ENCODE measurements at regions not wholly inside any gene's neighbourhood (a gene's known extent, or its start where the extent isn't known, plus 50 kb on each side); places are given as distances from the start of the nearest gene placed in this dataset.

- Mint-ChIP-seq H3K4me1 (no peaks in the 10 kb centered on the region), H3K27ac (no peak overlapping the region), H3K36me3 (no peaks in the 10 kb centered on the region), H3K9me3 (no peaks in the 10 kb centered on the region), H3K4me3 (no peak overlapping the region)
- no peak for DNase-seq (ENCODE audit: low spot score in 2 of 2)
- ATAC-seq = no peak
Observed at GRCh38 chr3:130243808-130244207, 101.7 kb upstream of the COL6A5 start.

DNA sequence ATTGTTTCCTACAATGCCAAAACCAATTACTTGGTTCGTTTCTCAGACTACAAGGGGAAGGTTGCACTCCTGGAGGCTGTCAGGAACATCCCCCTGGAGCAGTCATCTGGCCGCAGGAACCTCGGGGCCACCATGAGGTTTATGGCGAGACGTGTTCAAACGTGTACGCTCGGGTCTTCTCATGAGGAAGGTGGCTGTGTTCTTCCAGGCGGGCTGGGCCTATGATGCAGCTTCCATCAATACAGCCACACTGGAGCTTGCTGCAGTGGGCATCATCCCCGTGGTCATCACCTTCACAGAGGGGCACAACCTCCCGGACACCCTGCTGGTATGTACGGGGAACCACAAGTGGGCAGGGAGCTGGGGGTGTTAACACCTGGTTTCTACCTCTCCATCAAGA lies 94.5 kb upstream of the COL6A5 start:
- Mint-ChIP-seq H3K36me3 (no peaks in the 10 kb centered on the region), H3K9me3 (no peaks in the 10 kb centered on the region), H3K27ac (no peak overlapping the region), H3K4me3 (no peak overlapping the region), H3K4me1 (no peaks in the 10 kb centered on the region)
- ATAC-seq (no peak), DNase-seq (ENCODE audit: low spot score in 2 of 2) (no peak)

DNA sequence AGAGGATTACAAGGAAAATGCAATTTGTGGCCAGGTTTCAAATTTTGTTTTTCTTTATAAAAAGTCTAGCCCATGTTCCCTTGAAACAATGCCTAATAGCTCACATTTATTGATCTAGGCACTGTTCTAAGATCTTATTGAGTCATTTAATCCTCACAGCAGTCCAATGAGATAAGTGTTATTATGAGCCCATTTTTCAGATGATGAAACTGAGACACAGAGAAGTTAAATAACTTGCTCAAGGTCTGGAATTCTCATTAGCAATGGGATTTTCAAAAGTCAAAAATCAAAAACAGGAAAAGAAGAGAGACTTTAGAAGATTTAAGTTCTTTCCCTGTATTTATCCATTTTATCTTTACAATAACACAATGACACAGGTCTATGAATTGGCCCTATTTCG lies 90.0 kb upstream of the COL6A5 start:
- ATAC-seq = no peak
- no peaks in the 10 kb centered on the region for H3K36me3 Mint-ChIP-seq
- H3K4me1 Mint-ChIP-seq = no peaks in the 10 kb centered on the region
- no peak for DNase-seq (ENCODE audit: low spot score in 2 of 2)
- H3K4me3 Mint-ChIP-seq = no peak overlapping the region
- H3K9me3 Mint-ChIP-seq = no peaks in the 10 kb centered on the region
- H3K27ac Mint-ChIP-seq = no peak overlapping the region

GRCh38 chr3:130256821-130257340 lies 88.6 kb upstream of the COL6A5 start:
- Mint-ChIP-seq H3K4me1 (no peaks in the 10 kb centered on the region), H3K4me3 (no peak overlapping the region), H3K27ac (no peak overlapping the region), H3K36me3 (no peaks in the 10 kb centered on the region), H3K9me3 (no peaks in the 10 kb centered on the region)
- ATAC-seq = no peak
- no peak for DNase-seq (ENCODE audit: low spot score in 2 of 2)

GRCh38 chr3:130258532-130258952 lies 86.9 kb upstream of the COL6A5 start:
- DNase-seq (ENCODE audit: low spot score in 2 of 2) (no peak), ATAC-seq (no peak)
- H3K9me3 Mint-ChIP-seq = no peaks in the 10 kb centered on the region
- H3K4me1 Mint-ChIP-seq = no peaks in the 10 kb centered on the region
- no peak overlapping the region for H3K4me3 Mint-ChIP-seq
- H3K27ac Mint-ChIP-seq = no peak overlapping the region
- H3K36me3 Mint-ChIP-seq = no peaks in the 10 kb centered on the region

DNA sequence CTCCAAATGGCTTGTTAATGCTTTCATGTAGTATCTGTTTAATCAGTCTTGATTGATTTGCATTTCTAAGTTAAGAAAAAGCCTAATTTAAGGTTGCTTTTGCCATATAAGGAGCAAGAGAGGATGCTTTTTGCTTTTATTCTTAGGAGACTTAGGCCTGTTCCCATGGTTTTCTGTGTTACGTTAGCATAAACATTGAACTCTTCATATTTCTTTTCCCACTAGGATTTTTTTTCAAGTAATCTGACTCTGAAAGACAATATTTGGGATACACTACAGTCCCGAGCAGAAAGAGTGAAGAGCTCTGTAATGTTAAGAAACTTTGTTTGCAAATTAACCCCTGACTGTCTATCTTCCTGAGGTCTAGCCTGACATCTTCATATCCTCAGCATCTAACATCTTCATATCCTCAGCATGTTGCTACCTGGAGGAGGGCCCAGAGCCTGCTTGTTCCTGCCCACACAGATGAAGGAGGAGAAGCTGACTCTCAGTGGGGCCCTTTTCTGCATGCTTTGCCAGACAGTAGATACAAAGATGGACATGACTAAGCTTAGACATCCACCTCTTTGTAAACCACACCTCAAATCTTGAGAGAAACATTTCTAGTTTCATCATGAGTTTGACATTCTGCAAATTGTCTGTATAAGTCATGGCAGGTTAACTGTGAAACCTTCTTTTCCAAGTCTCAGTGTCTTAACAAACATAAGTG lies 86.2 kb upstream of the COL6A5 start:
- H3K36me3 Mint-ChIP-seq = no peaks in the 10 kb centered on the region
- H3K9me3 Mint-ChIP-seq = no peaks in the 10 kb centered on the region
- H3K4me3 Mint-ChIP-seq = no peak overlapping the region
- no peak overlapping the region for H3K27ac Mint-ChIP-seq
- no peak for DNase-seq (ENCODE audit: low spot score in 2 of 2)
- no peaks in the 10 kb centered on the region for H3K4me1 Mint-ChIP-seq
- ATAC-seq = peak; percentile 63

DNA sequence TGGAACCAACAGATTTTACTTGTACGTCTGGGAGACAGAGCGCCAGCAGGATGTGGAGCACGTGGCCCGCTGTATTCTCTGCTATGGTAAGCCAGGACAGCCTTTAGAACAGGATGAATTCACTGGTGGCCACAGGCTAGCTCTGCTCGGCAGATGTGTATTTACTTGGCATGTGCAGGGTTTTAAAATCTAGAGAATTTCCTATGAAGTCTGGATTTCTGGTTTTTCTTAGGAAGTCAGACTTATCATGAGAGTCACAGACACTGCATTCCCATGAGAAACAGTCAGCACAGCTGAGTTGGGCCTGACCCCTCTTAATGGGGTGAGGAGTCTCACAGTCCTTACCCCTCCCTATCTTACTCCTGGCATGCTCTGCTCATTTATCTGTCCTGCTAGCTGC lies 84.6 kb upstream of the COL6A5 start:
- Mint-ChIP-seq H3K4me3 (no peak overlapping the region), H3K4me1 (no peaks in the 10 kb centered on the region), H3K27ac (no peak overlapping the region), H3K36me3 (no peaks in the 10 kb centered on the region), H3K9me3 (no peaks in the 10 kb centered on the region)
- DNase-seq (ENCODE audit: low spot score in 2 of 2) = no peak
- no peak for ATAC-seq

- ATAC-seq (no peak), DNase-seq (ENCODE audit: low spot score in 2 of 2) (no peak)
- H3K4me3 Mint-ChIP-seq = no peak overlapping the region
- H3K9me3 Mint-ChIP-seq = no peaks in the 10 kb centered on the region
- H3K4me1 Mint-ChIP-seq = no peaks in the 10 kb centered on the region
- H3K27ac Mint-ChIP-seq = no peak overlapping the region
- H3K36me3 Mint-ChIP-seq = no peaks in the 10 kb centered on the region
Observed at GRCh38 chr3:130263708-130264107, 81.8 kb upstream of the COL6A5 start.

- H3K9me3 Mint-ChIP-seq = no peaks in the 10 kb centered on the region
- no peak overlapping the region for H3K27ac Mint-ChIP-seq
- no peaks in the 10 kb centered on the region for H3K4me1 Mint-ChIP-seq
- DNase-seq (ENCODE audit: low spot score in 2 of 2) = no peak
- no peak overlapping the region for H3K4me3 Mint-ChIP-seq
- no peak for ATAC-seq
- H3K36me3 Mint-ChIP-seq = no peaks in the 10 kb centered on the region
Observed at GRCh38 chr3:130266817-130267216, 78.7 kb upstream of the COL6A5 start.

DNA sequence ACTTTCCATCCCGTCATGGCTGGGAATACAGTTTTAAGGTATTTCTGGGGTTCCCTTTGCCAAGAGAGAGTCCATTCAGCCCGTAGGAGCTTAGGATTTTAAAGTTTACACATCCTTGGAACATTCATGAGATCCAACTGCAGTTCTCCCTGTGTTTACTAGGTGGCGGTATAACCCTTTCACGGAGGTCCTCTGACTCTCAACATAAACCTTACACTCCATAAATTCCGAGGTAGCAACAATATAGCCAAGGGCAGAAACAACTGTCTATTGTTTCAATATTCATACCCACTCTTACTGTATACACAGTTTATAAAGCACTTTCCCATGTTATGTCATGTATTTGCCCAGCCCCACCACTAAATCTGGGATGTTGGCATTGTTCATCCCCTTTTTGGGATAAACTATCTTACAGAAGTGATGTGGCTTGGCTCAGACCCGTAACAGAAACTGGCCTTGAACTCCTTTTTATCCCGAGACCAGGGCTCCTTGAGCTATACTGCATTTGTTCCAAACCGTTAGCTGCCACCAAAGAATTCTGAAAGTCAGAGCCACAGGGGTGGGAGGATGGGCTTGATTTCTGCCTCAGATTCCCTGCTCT lies 69.2 kb upstream of the COL6A5 start:
- ATAC-seq (peak; percentile 39), DNase-seq (ENCODE audit: low spot score in 2 of 2) (no peak)
- H3K36me3 Mint-ChIP-seq = no peaks in the 10 kb centered on the region
- H3K4me3 Mint-ChIP-seq = no peak overlapping the region
- no peak overlapping the region for H3K27ac Mint-ChIP-seq
- no peaks in the 10 kb centered on the region for H3K9me3 Mint-ChIP-seq
- no peaks in the 10 kb centered on the region for H3K4me1 Mint-ChIP-seq

- no peak for DNase-seq (ENCODE audit: low spot score in 2 of 2)
- H3K4me1 Mint-ChIP-seq = no peaks in the 10 kb centered on the region
- H3K4me3 Mint-ChIP-seq = no peak overlapping the region
- no peaks in the 10 kb centered on the region for H3K36me3 Mint-ChIP-seq
- ATAC-seq = no peak
- H3K9me3 Mint-ChIP-seq = no peaks in the 10 kb centered on the region
- no peak overlapping the region for H3K27ac Mint-ChIP-seq
Observed at GRCh38 chr3:130288670-130289069, 56.8 kb upstream of the COL6A5 start.

DNA sequence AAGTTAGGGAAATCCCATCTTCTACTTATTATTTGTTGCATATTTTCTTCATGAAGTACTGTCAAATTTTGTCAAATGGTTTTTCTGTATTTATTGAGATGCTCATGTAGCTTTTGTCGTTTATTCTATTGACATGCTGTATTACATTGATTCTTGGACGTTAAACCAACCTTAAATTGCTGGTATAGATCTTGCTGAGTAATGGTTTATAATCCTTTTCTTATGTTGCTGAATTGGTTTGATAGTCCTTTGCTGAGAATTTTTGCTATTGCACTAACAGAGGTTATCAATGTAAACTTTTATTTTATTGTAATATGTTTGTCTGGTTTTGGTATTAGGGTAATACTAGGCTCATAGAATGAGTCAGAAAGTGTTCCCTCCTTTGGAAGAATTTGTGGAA lies 54.3 kb upstream of the COL6A5 start:
- Mint-ChIP-seq H3K36me3 (no peaks in the 10 kb centered on the region), H3K4me1 (no peaks in the 10 kb centered on the region), H3K27ac (no peak overlapping the region), H3K9me3 (no peaks in the 10 kb centered on the region), H3K4me3 (no peak overlapping the region)
- ATAC-seq (no peak), DNase-seq (ENCODE audit: low spot score in 2 of 2) (no peak)

DNA sequence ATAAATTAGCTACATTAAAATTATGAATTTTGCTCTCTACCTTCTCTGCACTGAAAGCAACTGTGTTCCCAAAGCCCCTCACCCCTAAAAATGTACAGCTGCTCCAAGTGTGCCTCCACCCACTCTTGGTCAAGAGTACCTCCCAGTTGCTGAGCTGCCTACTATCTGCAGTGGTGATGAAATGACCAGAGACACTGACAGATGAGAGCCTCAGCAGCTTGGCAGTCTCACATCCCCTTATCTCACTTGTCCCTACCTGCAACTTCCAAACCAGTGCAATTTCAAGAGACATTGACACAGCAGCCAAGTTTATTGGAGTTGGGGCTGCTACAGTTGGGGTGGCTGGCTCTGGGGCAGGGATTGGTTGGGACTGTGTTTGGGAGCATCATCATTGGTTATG lies 52.2 kb upstream of the COL6A5 start:
- Mint-ChIP-seq H3K27ac (no peak overlapping the region), H3K4me3 (no peak overlapping the region), H3K4me1 (no peaks in the 10 kb centered on the region), H3K36me3 (no peaks in the 10 kb centered on the region), H3K9me3 (no peaks in the 10 kb centered on the region)
- no peak for ATAC-seq
- DNase-seq (ENCODE audit: low spot score in 2 of 2) = no peak

All from stimulated activated effector memory CD8-positive, alpha-beta T cell treated with anti-CD3 and anti-CD28 coated beads, Interleukin-12 subunit alpha, Interleukin-12 subunit beta, amount 100 ng/mL, for 72 hours (primary cell).